ENCODE measurements at regions not wholly inside any gene's neighbourhood (a gene's known extent, or its start where the extent isn't known, plus 50 kb on each side); places are given as distances from the start of the nearest gene placed in this dataset.
"Not testable (repeated sequence)": the region's sequence is repeated elsewhere in the genome, so short reads cannot be mapped to it uniquely, and the experiment has no call there.

GRCh38 chr7:12032146-12032545 lies 178.9 kb upstream of the TMEM106B start:
- no peak overlapping the region for H3K23ac ChIP-seq (ENCODE audit: insufficient read length, low read depth, low read length)
- Mint-ChIP-seq H3K27me3 (ENCODE audit: low read depth) (no peaks in the 10 kb centered on the region), H3K4me1 (peaks cover 14 to 22% of the 10 kb centered on the region in 2 experiments), H3K9me3 (no peaks in the 10 kb centered on the region), H3K4me3 (no peak overlapping the region), H3K27ac (peak overlapping the region in 2 of 3 experiments; percentile 42 to 95; a peak in 3 of 7 replicates), H3K36me3 (ENCODE audit: insufficient read depth in 1 of 3, low read depth in 3 of 3) (no peaks in the 10 kb centered on the region)
- H2BK15ac ChIP-seq (ENCODE audit: low read depth, low read length): no peak overlapping the region
- no peaks in the 10 kb centered on the region for H3K27me3 ChIP-seq (ENCODE audit: insufficient read depth, low read length)
- no peaks in the 10 kb centered on the region for H3K4me1 ChIP-seq (ENCODE audit: insufficient read depth, low read length)
- H4K91ac ChIP-seq (ENCODE audit: insufficient read length, low read depth, low read length): no peak overlapping the region
- no peak overlapping the region for H2AFZ ChIP-seq (ENCODE audit: low read length)
- H3K9ac ChIP-seq (ENCODE audit: extremely low read depth, insufficient read length, low read length): no peak overlapping the region
- no peak overlapping the region for H3K4me2 ChIP-seq (ENCODE audit: insufficient read depth, insufficient read length, low read length)
- H4K5ac ChIP-seq (ENCODE audit: insufficient read length, low read depth, low read length): no peak overlapping the region
- no peak overlapping the region for H4K8ac ChIP-seq (replicated peaks; ENCODE audit: insufficient read length, low read depth, low read length)
- H3K4ac ChIP-seq (ENCODE audit: low read depth, low read length): no peak overlapping the region
- no peaks in the 10 kb centered on the region for H3K9me3 ChIP-seq (ENCODE audit: control insufficient read depth, low read depth, low read length)
- no peak overlapping the region for H3K14ac ChIP-seq (ENCODE audit: insufficient read depth, low read length)
- no peak overlapping the region for H3K56ac ChIP-seq (ENCODE audit: insufficient read length, low read depth, low read length)
- no peak overlapping the region for H2AK5ac ChIP-seq (ENCODE audit: insufficient read length, low read length)
- H2BK12ac ChIP-seq (ENCODE audit: insufficient read length, low read depth, low read length): peak overlapping the region; percentile 20
- no peak overlapping the region for H3K18ac ChIP-seq (ENCODE audit: insufficient read length, low read depth, low read length)
- H2BK120ac ChIP-seq (ENCODE audit: low read depth, low read length, poor library complexity, severe bottlenecking): no peak overlapping the region
- no peaks in the 10 kb centered on the region for H3K79me1 ChIP-seq (ENCODE audit: insufficient read depth, low read depth, low read length, poor library complexity, severe bottlenecking)
- no peak for DNase-seq
- H3K23me2 ChIP-seq (ENCODE audit: insufficient read length, low read depth, low read length, poor library complexity, severe bottlenecking): no peaks in the 10 kb centered on the region
- no peaks in the 10 kb centered on the region for H4K20me1 ChIP-seq (ENCODE audit: control insufficient read depth, insufficient read depth, insufficient read length)
- no CpG with 5 or more reads among the region's 1 CpG for WGBS (ENCODE audit: extremely low coverage, insufficient read length, low lambda C conversion rate)
- no peak overlapping the region for H3K27ac ChIP-seq (ENCODE audit: insufficient read length, low read depth, low read length)
- no peak overlapping the region for H2BK20ac ChIP-seq (ENCODE audit: low read depth, low read length, poor library complexity, severe bottlenecking)
- no peaks in the 10 kb centered on the region for H3K79me2 ChIP-seq (ENCODE audit: insufficient read depth, low read length)
- H2BK5ac ChIP-seq (ENCODE audit: insufficient read length, low read length): no peak overlapping the region
- TF ChIP-seq, protein P1, sequence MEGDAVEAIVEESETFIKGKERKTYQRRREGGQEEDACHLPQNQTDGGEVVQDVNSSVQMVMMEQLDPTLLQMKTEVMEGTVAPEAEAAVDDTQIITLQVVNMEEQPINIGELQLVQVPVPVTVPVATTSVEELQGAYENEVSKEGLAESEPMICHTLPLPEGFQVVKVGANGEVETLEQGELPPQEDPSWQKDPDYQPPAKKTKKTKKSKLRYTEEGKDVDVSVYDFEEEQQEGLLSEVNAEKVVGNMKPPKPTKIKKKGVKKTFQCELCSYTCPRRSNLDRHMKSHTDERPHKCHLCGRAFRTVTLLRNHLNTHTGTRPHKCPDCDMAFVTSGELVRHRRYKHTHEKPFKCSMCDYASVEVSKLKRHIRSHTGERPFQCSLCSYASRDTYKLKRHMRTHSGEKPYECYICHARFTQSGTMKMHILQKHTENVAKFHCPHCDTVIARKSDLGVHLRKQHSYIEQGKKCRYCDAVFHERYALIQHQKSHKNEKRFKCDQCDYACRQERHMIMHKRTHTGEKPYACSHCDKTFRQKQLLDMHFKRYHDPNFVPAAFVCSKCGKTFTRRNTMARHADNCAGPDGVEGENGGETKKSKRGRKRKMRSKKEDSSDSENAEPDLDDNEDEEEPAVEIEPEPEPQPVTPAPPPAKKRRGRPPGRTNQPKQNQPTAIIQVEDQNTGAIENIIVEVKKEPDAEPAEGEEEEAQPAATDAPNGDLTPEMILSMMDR (conservative IDR thresholded peaks at IDR 0.05): no peak
- no peak overlapping the region for H3T11ph ChIP-seq (ENCODE audit: low read length)

- not testable (repeated sequence) for H3K56ac ChIP-seq (ENCODE audit: insufficient read length, low read depth, low read length); H3K9ac ChIP-seq (ENCODE audit: extremely low read depth, insufficient read length, low read length); H3K27me3 ChIP-seq (ENCODE audit: insufficient read depth, low read length); H3K27me3 Mint-ChIP-seq (ENCODE audit: low read depth); H3K9me3 Mint-ChIP-seq; H3K23me2 ChIP-seq (ENCODE audit: insufficient read length, low read depth, low read length, poor library complexity, severe bottlenecking); H3K23ac ChIP-seq (ENCODE audit: insufficient read length, low read depth, low read length); H3K14ac ChIP-seq (ENCODE audit: insufficient read depth, low read length); H3K4me3 Mint-ChIP-seq; DNase-seq; H3K27ac ChIP-seq (ENCODE audit: insufficient read length, low read depth, low read length); H4K8ac ChIP-seq (replicated peaks; ENCODE audit: insufficient read length, low read depth, low read length); H4K20me1 ChIP-seq (ENCODE audit: control insufficient read depth, insufficient read depth, insufficient read length); H2AFZ ChIP-seq (ENCODE audit: low read length); H3K4ac ChIP-seq (ENCODE audit: low read depth, low read length); H3K4me1 Mint-ChIP-seq; H3K79me1 ChIP-seq (ENCODE audit: insufficient read depth, low read depth, low read length, poor library complexity, severe bottlenecking); H3T11ph ChIP-seq (ENCODE audit: low read length); H3K79me2 ChIP-seq (ENCODE audit: insufficient read depth, low read length); H4K91ac ChIP-seq (ENCODE audit: insufficient read length, low read depth, low read length); H2BK5ac ChIP-seq (ENCODE audit: insufficient read length, low read length); H3K9me3 ChIP-seq (ENCODE audit: control insufficient read depth, low read depth, low read length); H2BK15ac ChIP-seq (ENCODE audit: low read depth, low read length); H3K4me2 ChIP-seq (ENCODE audit: insufficient read depth, insufficient read length, low read length); H2BK20ac ChIP-seq (ENCODE audit: low read depth, low read length, poor library complexity, severe bottlenecking); H2AK5ac ChIP-seq (ENCODE audit: insufficient read length, low read length); H2BK12ac ChIP-seq (ENCODE audit: insufficient read length, low read depth, low read length); H3K18ac ChIP-seq (ENCODE audit: insufficient read length, low read depth, low read length); H3K4me1 ChIP-seq (ENCODE audit: insufficient read depth, low read length); H2BK120ac ChIP-seq (ENCODE audit: low read depth, low read length, poor library complexity, severe bottlenecking); H4K5ac ChIP-seq (ENCODE audit: insufficient read length, low read depth, low read length)
- Mint-ChIP-seq H3K27ac (peak overlapping the region in 1 of 3 experiments; percentile 60; a peak in 1 of 7 replicates), H3K36me3 (ENCODE audit: insufficient read depth in 1 of 3, low read depth in 3 of 3) (peaks cover 0 to 10% (median 2%) of the 10 kb centered on the region in 3 experiments; a peak in 3 of 7 replicates)
Observed at GRCh38 chr7:12043457-12043856, 167.6 kb upstream of the TMEM106B start.

Data from H9 (cell line).